ENCODE measurements at regions not wholly inside any gene's neighbourhood (a gene's known extent, or its start where the extent isn't known, plus 50 kb on each side); places are given as distances from the start of the nearest gene placed in this dataset.

DNA sequence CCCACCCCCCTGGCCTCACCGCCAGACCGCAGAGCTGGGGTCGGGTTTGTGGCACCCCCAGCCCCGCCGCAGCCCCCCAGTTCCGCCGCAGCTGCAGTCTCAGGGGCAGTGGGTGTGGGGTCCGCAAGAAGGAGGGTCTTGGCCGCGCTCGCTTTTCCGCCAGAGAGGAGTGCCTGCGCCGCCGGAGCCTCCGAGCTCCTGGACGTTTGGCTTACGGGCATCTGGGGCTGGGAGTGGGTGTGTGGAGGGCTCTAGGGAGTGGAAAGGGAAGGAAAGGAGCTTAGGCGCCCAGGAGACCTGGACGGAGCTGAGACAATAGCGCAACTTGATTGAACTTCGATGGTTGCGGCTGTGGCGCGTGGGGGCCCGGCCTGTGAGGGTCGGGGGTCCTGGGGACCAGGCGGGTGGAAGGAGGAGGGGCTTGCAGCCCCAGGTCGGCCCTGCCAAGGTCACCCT is 88.8 kb upstream of the IPO9 start:
- FAIRE-seq (no peak), DNase-seq (ENCODE audit: insufficient read length, low spot score) (no peak)

DNA sequence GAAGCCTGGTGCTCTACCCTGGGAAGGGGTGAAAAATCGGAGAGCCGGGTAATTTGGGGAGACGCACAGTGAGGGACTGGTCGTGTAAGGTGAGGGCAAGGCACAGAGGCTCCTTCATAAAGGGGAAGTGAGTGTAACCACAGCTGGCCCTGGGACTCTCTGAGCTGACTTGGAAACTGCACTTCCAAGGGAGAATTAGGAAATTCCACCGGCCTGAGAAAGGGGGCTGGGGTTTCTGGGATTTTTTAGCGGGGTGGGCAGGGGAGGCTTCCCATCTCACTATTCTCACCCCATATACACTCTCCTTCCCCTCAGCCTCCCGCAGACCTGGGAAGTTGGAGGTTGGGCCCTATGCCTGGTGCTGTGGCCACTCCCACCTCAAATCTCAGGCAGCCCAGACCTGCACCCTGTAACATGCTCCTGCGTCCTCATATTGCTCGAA is 88.3 kb upstream of the IPO9 start:
- DNase-seq (ENCODE audit: insufficient read length, low spot score) (no peak), FAIRE-seq (no peak)

DNA sequence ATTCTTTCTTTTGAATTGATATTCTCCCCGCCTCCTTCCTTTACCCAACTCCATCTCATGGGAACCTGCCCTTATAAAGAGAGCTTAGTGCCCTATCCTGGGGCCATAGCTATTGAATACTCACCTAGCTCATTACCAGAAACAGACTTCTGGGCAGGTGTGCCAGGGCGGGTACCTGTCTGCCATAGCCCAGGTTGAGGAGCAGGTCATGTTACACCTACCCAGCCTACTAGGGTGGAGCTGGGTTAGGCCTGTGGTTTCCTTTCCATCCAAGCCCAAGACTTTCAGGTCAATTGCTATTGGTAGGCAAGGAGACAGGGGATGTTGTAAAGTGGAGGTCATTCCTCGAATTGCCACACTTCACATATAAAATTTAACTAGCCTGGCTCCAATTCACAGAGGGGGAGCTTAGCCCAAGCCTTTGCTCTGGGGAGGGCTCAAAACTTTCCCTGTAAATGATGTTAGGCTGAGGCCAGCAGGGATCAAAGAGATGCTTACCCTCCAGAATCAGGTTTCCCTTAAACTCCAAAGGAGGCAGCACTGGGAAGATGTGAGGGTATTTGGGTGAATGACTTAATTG is 87.1 kb upstream of the IPO9 start:
- DNase-seq (ENCODE audit: insufficient read length, low spot score) (no peak), FAIRE-seq (no peak)

DNA sequence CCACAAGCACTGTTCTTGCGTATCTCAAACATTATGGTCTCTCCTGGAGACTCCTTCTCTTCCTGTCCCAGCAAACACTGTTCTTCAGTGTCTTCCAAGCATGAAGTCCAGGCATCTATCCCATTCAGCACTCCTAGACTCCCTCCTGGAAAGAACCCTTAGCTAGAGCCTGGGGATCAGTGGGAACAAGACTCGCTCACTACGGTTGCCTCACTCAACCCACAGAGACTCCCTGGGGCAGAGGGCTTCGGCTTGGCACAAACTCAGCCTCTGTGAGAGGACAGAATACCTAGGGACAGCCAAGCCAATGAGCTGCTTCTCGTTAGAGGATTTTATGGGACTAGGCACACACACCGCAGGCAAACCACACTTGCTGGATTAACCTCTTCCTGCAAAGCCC is 86.5 kb upstream of the IPO9 start:
- FAIRE-seq (no peak), DNase-seq (ENCODE audit: insufficient read length, low spot score) (no peak)

DNA sequence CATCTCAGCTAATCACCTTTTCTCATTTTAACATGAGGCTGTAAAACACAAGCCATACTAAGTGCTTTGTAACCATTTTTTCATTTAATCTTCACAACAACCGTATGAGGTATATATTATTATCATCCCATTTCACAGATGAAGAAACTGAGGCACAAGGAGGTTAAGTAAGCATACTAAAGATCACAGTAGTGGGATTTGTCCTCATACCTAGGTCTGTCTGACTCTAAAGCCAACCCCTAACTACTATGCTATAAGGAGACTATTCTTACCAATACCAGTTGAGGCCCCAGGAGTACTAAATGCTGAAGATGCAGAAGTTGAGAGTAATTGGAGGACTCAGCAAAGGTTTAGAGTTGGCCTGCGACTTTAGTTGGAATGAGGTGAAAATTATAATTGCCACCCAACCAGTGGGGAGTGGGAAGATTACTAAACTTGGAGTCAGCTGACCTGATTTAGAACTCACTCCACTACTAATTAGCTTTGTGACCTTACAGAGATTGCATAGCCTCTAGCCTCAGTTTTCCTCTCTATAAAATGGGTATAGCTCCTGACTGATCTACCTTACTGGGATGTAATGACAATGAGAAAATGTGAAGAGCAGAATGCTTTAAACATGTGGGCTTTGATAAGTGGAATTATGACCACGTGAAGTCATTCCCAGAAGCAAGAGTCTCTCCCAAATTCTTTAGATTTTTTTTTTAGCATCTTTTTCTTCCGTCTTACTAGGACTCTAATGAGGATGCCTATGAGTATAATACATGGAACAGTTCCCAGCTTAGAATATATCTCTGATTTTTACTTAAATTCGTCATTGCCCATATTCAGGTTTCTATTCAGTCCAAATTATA is 85.8 kb upstream of the IPO9 start:
- DNase-seq (ENCODE audit: insufficient read length, low spot score) = no peak
- no peak for FAIRE-seq

DNA sequence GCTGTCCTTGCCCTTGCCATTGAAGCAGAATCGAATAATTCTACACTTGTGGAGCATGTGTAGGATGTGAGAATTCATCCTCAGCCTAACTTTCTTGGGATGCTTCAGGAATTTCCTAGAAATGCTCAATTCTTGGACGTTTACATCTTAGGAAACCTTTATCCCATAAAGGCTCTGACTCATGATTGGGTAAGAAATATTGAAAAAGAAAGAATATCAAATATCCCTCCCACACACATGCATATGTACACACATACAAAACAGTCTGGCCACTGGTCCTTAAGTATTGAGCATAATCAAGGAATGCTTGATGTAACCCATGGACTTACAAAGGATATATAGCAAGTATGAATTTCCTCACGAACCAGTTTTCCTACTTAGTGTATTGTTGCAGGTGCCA is 83.9 kb upstream of the IPO9 start:
- no peak for FAIRE-seq
- DNase-seq (ENCODE audit: insufficient read length, low spot score) = no peak

DNA sequence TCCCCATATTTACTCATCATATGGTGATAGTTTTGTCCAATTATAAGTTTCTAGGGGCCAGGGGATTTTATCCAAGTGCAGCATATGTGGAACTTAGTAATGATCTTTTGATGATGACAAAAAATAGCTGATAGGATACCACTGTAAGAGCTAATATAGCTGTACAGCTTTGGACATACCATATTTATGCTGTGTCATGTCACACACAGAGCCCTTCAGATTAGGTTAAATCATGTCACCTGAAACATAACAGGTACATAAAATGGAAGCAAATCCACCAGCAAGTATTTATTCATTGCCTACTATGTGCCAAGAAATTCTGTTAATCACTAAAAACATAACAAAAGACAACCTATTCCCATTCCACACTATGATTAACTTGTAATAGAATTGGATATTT is 82.8 kb upstream of the IPO9 start:
- DNase-seq (ENCODE audit: insufficient read length, low spot score) (no peak), FAIRE-seq (no peak)

DNA sequence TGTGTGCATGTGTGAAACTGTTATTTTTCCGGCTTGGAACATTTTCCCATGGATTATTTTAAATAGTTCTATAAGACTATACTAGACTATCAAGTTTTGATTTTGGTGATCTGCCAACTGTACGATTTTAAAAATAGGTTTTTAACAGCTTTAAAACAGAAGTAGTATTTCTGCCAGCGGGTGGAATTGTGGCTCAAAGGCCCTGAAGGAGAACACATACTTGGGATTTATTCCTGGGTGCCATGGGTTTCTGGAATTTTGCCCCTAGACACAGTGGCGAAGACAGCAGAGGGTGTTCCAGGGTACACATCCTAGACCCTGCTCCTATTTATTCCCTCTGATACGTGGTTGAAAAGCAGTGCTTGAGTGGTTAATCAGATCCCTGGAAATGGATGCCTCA is 81.7 kb upstream of the IPO9 start:
- DNase-seq (ENCODE audit: insufficient read length, low spot score) (no peak), FAIRE-seq (no peak)

DNA sequence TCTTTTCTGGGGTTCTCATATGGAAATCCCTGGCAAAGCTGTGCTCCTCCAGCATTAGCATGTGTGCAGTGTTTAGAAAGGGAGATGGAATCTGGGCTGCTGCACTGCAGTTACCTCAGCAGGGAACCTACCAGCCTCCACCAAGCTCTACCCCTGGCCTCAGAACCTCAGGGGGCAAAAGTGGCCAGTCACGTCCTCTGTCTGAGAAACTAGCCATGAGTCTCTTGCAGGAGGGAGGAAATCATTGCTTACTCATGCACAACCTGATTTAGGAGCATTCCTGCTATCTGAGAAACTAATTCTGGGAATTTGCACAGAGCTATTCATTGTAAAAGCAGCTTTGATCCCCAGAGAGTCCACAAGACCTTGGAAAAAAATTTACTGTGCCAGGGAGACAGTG is 80.6 kb upstream of the IPO9 start:
- DNase-seq (ENCODE audit: insufficient read length, low spot score) (no peak), FAIRE-seq (no peak)

DNA sequence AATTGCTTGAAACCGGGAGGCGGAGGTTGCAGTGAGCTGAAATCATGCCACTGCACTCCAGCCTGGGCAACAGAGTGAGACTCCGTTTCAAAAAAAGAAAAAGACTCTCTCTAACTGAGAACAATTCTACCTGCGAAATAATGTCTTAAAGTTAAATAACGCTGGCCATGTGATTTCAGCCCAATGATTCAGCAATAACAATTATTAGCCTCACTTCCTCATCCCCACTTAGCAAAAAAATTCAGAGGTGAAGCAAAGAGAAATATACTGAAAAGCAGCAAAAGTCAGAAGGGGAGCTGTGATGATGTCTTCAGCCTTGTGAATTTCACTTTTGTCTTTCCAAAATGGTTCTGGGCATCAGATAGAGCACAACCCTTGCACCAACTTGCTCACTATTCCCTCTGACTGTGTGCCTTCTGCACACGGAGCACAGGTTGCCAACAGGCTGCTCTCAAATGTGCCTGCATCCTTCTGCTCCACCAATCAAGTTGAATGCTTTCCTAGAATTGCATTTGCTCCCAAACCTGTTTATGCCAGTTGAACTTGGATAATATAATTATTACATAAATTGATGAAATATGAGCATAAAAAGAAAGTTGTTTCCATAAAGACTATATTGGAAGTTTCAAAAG is 79.8 kb upstream of the IPO9 start:
- FAIRE-seq = no peak
- no peak for DNase-seq (ENCODE audit: insufficient read length, low spot score)

DNA sequence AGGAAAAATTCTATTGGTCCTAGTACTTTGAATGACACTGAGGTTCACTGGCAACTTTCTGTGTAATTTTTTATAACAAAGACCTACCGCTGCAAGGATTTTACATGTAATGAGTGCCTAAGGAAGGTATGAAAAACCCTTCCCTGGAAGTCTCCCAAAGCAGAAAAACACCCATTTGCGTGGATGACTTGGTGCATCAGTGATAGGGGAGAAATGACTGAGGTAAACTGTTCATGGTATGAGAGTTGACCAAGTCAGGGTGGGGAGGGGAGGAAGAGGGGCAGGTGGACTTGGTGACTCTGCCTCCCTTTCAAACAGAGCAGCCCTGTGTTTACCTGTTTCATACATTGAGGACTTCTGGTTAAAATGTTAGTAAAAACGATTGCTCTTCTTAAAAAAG is 78.8 kb upstream of the IPO9 start:
- DNase-seq (ENCODE audit: insufficient read length, low spot score) (no peak), FAIRE-seq (no peak)

DNA sequence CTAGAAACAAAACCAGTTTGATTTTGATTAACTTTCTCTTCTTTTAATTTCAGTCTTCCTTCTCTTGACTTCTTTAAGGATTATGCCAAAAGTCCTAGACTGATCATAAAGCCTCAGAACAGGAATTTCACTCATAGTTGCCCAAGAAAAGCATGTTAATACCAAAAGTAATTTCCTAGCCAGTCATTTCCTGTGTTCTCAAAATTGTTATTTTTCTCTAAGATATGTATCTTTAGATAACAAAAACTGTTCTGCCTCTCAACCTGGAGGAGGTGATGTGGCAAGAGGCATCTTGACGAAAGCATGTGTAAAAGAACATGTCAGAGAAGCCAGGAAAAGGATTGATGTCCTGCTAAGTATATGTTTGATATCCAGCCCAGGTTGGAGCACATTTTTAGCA is 78.0 kb upstream of the IPO9 start:
- no peak for DNase-seq (ENCODE audit: insufficient read length, low spot score)
- no peak for FAIRE-seq

DNA sequence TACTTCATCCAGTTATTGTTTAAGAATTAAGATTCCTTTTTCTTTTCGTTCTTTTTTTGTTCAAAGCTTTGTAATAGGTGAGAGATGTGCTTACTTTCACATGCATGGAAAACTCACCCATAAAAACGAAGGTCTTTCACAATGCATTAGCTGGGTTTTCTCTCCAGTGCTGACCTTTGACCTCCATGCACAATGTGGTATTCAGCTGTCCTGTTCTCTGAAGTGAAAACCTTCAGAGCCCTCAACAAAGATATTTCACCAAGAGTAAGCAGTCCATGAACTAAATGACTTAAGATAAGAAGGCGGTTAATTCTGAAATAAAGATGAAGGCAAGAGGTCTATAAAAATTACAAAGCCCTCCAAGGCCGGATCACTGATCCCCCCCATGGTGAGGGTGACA is 77.1 kb upstream of the IPO9 start:
- FAIRE-seq = no peak
- no peak for DNase-seq (ENCODE audit: insufficient read length, low spot score)

DNA sequence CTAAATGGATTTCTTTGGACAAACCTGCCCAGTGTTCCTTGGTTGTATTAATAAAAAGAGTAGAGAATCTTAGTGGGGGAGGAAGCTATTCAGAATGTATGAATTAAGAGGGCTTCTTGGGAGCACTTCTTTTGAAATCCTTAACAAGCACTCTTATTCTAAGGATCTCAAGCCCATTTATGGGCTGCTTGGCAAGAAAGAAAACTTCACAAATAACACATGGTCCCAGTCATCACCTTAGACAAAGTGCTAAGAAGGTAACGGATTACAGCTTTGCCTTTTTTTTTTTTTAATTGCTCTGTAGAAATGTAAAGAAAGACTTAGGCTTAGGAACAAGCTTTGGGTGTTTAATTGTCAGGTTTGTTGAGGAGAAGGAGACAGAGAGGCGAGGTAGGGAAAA is 76.6 kb upstream of the IPO9 start:
- no peak for FAIRE-seq
- DNase-seq (ENCODE audit: insufficient read length, low spot score) = no peak

DNA sequence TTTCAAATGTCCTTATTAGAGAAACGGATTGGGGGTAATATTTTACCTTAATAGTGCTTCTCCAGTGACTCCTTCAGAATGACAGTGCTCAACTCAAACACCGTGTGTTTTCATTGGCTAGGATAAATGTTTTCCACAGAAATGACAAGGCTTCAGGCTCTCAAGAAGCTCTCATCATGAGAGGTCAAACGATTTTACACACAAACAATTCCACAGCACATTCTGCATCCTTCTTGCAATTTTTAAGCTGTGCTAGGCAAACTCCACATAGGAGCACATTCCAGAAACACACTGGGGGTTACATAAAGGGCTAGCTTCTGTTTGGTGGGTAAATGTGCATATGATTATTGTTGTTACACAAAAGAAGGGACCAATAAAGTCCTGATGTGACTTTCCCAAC is 75.5 kb upstream of the IPO9 start:
- FAIRE-seq (no peak), DNase-seq (ENCODE audit: insufficient read length, low spot score) (no peak)

DNA sequence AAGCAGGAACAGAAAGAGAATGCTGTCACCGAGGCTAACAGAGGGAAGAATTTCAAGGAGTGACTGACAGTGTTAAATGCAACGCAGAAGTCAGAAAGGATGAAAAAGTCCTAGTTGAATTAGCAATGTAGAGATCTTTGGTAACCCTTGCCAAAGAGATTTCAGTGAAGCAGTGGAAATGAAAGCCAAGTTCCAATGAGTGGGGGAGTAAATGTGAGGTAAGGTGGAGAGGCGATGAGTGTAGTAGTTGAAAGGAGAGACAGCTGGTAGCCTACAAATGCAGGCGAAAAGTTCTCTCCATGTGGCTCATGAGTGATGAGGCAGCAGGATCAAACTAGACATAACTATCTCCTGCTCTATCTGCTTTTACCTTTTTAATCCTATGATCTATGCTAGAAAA is 74.6 kb upstream of the IPO9 start:
- FAIRE-seq (no peak), DNase-seq (ENCODE audit: insufficient read length, low spot score) (no peak)

DNA sequence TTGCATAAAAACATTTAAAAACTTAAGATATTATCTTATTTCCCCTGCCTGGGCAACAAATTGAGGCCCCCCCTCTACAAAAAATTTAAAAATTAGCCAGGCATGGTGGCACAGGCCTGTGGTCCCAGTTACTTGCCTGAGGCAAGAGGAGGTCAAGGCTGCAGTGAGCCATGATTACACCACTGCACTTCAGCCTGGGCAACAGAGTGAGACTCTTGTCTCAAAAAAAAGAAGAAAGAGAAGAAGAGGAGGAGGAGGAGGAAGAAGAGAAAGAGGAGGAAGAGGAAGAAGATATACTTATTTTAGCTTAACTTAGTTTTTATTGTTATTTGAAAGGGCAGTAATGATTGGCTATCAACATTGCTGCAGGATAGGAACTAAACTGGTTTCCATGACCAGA is 73.8 kb upstream of the IPO9 start:
- no peak for FAIRE-seq
- DNase-seq (ENCODE audit: insufficient read length, low spot score) = no peak

DNA sequence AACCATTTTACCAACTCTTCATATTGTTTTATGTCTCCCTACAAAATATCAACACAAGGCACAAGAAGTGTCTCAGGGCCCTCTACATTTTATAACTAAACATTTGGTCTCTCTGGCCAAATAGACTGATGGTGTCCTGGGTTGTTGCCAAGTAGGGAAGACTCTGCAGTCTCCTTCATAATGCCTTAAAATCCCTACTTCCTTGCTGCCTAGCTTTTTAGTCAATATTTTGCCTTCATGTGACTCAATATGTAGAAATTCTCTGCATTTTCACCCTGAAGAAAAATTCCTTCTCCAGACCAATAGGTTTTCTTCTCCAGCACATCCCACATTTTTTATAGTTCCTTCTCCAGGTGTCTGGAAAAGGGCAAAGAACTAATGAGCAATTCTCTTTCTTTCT is 72.6 kb upstream of the IPO9 start:
- FAIRE-seq (no peak), DNase-seq (ENCODE audit: insufficient read length, low spot score) (no peak)

DNA sequence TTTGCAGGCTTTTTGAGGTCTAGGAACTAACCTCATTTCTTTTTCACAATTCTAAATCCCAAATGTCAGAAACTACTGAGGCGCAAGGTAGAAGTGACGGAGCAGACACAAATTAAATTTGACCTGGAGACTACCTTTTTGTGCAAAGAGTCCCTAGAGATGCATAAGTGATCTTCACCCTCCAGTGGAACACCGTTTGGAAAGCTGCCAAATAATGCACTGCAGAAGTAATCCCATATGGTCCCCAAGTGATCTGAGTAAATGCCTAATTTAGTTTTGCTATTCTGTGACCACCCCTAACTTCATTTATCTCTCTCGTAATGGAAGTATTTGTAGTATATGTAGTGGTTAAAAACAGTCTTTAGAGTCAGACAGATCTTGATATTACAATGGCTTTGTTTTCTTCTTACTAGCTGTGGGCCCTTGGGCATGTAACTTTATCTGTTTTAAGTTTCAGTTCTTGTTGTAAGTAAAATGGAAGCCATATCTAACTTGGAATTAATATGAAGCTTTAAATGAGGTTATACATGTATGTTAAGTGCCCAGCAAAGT is 70.4 kb upstream of the IPO9 start:
- FAIRE-seq = no peak
- no peak for DNase-seq (ENCODE audit: insufficient read length, low spot score)

DNA sequence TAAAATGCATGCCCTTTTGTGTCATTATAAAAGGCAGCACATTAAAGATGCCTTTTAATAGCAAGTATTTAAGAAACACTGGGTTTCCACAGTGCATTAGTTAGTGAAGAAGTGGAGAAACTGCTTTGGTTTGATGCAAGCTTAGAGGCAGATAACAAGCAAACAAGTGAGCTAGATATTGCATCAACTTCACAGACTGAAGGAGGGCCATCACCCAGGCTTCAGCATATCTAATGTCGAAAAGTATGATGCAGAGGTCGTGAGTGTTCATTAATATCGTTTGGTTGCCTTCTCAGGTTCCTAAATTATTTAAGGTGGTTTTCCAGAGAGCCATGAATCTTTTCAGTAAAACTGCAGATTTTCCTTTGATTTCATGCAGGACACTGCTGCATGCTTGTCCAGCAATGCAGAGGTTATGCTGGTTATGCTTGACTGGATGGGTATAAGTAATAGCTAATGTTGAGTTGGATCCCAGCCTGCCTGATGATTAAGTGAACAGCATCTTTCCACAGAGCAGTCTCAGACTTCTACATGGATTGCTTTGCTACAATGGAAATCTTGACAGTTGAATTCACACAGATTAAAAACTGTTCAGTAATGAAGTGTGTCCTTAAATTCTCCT is 69.7 kb upstream of the IPO9 start:
- FAIRE-seq (no peak), DNase-seq (ENCODE audit: insufficient read length, low spot score) (no peak)

DNA sequence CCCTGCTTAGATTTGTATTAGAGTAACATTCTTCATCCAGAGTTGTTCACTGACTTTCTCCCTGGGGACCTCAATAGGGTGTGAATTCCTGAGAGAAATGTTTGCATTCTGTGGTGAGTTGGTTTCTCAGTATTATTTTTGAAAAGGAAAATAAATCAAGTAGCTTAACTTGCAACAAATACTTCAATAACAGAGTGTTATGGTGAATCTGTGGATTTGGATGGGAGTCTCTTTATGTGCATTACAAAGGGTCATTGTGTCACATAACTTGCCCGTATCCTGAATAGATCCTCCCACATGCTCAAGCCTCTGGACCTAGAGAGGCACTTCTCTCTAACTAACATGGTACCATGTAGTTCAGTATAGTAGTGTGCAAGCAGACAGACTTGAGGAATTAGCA is 68.4 kb upstream of the IPO9 start:
- FAIRE-seq = no peak
- no peak for DNase-seq (ENCODE audit: insufficient read length, low spot score)

Data from GM19239 (cell line).